ENCODE measurements at regions not wholly inside any gene's neighbourhood (a gene's known extent, or its start where the extent isn't known, plus 50 kb on each side); places are given as distances from the start of the nearest gene placed in this dataset.

- Histone ChIP-seq H3K79me2 (ENCODE audit: insufficient read depth, low read length) (no peaks in the 10 kb centered on the region), H3K27me3 (ENCODE audit: control insufficient read depth in 1 of 2, insufficient read depth in 2 of 2, low read length in 2 of 2) (no peaks in the 10 kb centered on the region), H2AFZ (ENCODE audit: low read length) (no peak overlapping the region), H3K9ac (ENCODE audit: insufficient read depth, low read depth, low read length) (no peak overlapping the region), H3K9me3 (ENCODE audit: low read length) (no peaks in the 10 kb centered on the region; the same call in 1 of the 2 replicates), H3K27ac (ENCODE audit: extremely low read length, insufficient read depth, low read length) (no peak overlapping the region), H3K4me3 (replicated peaks in 1 of 3; ENCODE audit: insufficient read depth in 1 of 3, low read depth in 2 of 3, low read length in 3 of 3) (no peak overlapping the region), H3K36me3 (replicated peaks in 1 of 2; ENCODE audit: control insufficient read depth in 1 of 2, insufficient read depth in 2 of 2, low read length in 2 of 2) (no peaks in the 10 kb centered on the region), H3K4me2 (ENCODE audit: low read depth, low read length) (no peak overlapping the region), H3K4me1 (ENCODE audit: insufficient read depth, low read length) (no peaks in the 10 kb centered on the region), H4K20me1 (ENCODE audit: insufficient read depth, low read length) (no peaks in the 10 kb centered on the region)
- intact Hi-C loops (cut with micrococcal nuclease; ENCODE audit: unreplicated experiment) (no loop called here), in situ Hi-C loops (cut with HindIII; ENCODE audit: extremely low pct_ligation_motif_present, low pct_unique_long_range_greater_than_20kb) (no loop called here)
- CTCF ChIA-PET (ENCODE audit: low intra/inter-chr PET ratio, low total read pairs) = no interaction called here
- WGBS (ENCODE audit: low lambda C conversion rate) = 0% methylated on average over 1 of the region's 1 CpG
- BruUV-seq (replicated peaks) = no TSS peak
- POLR2A ChIA-PET = no interaction called here
- TF ChIP-seq STAG1 (CRISPR knock-in tag; IDR thresholded peaks at IDR 0.05) = peak; percentile 18; the same call in 1 of the 2 replicates
- TF ChIP-seq CTCF (CRISPR knock-in tag; IDR thresholded peaks at IDR 0.05) = 0 out of 2 replicates have a peak, but pooled peaks have one; percentile 8
- TF ChIP-seq, protein P1, sequence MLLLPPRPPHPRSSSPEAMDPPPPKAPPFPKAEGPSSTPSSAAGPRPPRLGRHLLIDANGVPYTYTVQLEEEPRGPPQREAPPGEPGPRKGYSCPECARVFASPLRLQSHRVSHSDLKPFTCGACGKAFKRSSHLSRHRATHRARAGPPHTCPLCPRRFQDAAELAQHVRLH (CRISPR knock-in tag; IDR thresholded peaks at IDR 0.05; ENCODE audit: borderline replicate concordance, low read depth) = no peak
- TF ChIP-seq HNF1A (IDR thresholded peaks at IDR 0.05; ENCODE audit: low read depth) = no peak
- TF ChIP-seq HNF1A (CRISPR knock-in tag; IDR thresholded peaks at IDR 0.05; ENCODE audit: borderline replicate concordance) = no peak
- FAIRE-seq (no peak), DNase-seq (ENCODE audit: low spot score) (no peak), ATAC-seq (no peak)
These were observed 162.4 kb downstream of the ASB9 start for GRCh38 chrX:15107367-15107988.

Data from HepG2 (cell line).